Karpas-422 (cell line): ENCODE measurements at regions not wholly inside any gene's neighbourhood (a gene's known extent, or its start where the extent isn't known, plus 50 kb on each side); places are given as distances from the start of the nearest gene placed in this dataset.
"Not testable (repeated sequence)": the region's sequence is repeated elsewhere in the genome, so short reads cannot be mapped to it uniquely, and the experiment has no call there.

Experiments used
- DNase-seq: peaks from one replicate; pipeline ENCODE4 v3.0.0-alpha.2; 2015
- H2AFZ ChIP-seq: fragments of 200-600 bp; sonication (generic); 2 replicates; pipeline ENCODE4 v1.6.1; 2014; ENCODE audit warnings: antibody characterized with exemption, low read length, mixed read lengths
- H3K27ac ChIP-seq: fragments of 200-600 bp; sonication (generic); 2 replicates; pipeline ENCODE4 v1.5.1; 2014; ENCODE audit warnings: mild to moderate bottlenecking, low read length, moderate library complexity
- H3K27me3 ChIP-seq: fragments of 200-600 bp; sonication (generic); 2 replicates; pipeline ENCODE4 v1.6.1; 2014; ENCODE audit warnings: low read length, mixed read lengths
- H3K36me3 ChIP-seq: fragments of 200-600 bp; sonication (generic); 2 replicates; pipeline ENCODE4 v1.6.1; 2014; ENCODE audit warnings: low read length, mixed read lengths; ENCODE audit not compliant: insufficient read depth
- H3K4me1 ChIP-seq: fragments of 200-600 bp; sonication (generic); 2 replicates; pipeline ENCODE4 v1.6.1; 2014; ENCODE audit warnings: mild to moderate bottlenecking, low read length, mixed read lengths
- H3K4me2 ChIP-seq: fragments of 200-600 bp; sonication (generic); 2 replicates; pipeline ENCODE4 v1.6.1; 2014; ENCODE audit warnings: low read length, low read depth, mild to moderate bottlenecking; ENCODE audit not compliant: poor library complexity, severe bottlenecking
- H3K4me3 ChIP-seq: fragments of 200-600 bp; sonication (generic); 2 replicates; pipeline ENCODE4 v1.5.1; 2014; ENCODE audit warnings: mild to moderate bottlenecking, antibody characterized with exemption, low read length, mixed read lengths
- H3K79me2 ChIP-seq: fragments of 200-600 bp; sonication (generic); 2 replicates; pipeline ENCODE4 v1.6.1; 2014; ENCODE audit warnings: mild to moderate bottlenecking, low read length, mixed read lengths
- H3K9ac ChIP-seq: fragments of 200-600 bp; sonication (generic); 2 replicates; pipeline ENCODE4 v1.6.0; 2014; ENCODE audit warnings: low read length
- H3K9me2 ChIP-seq: fragments of 200-600 bp; sonication (generic), shearing (Covaris generic); replicated peaks from 2 replicates; pipeline ENCODE4 v1.6.0; 2014; ENCODE audit warnings: mild to moderate bottlenecking, low read length, moderate library complexity; ENCODE audit not compliant: insufficient read depth
- H3K9me3 ChIP-seq: fragments of 300-700, 200-600 bp; sonication (generic); 2 replicates; pipeline ENCODE4 v1.6.1; 2014; ENCODE audit warnings: low read length, mixed read lengths
- H4K20me1 ChIP-seq: fragments of 200-600 bp; sonication (generic); 2 replicates; pipeline ENCODE4 v1.6.1; 2014; ENCODE audit warnings: mild to moderate bottlenecking, antibody characterized with exemption, low read length, low read depth; ENCODE audit not compliant: insufficient read depth

GRCh38 chr5:85441156-85441555 lies 1056.5 kb upstream of the EDIL3 start:
- H3K4me1 ChIP-seq: no peaks in the 10 kb centered on the region
- no peak overlapping the region for H3K4me3 ChIP-seq
- no peaks in the 10 kb centered on the region for H4K20me1 ChIP-seq
- peaks cover 22% of the 10 kb centered on the region; the same call in 1 of the 2 replicates for H3K9me3 ChIP-seq
- no peaks in the 10 kb centered on the region for H3K9me2 ChIP-seq
- H3K27ac ChIP-seq: no peak overlapping the region
- H2AFZ ChIP-seq: no peak overlapping the region
- H3K79me2 ChIP-seq: no peaks in the 10 kb centered on the region
- H3K36me3 ChIP-seq: no peaks in the 10 kb centered on the region
- no peak overlapping the region for H3K4me2 ChIP-seq
- no peak for DNase-seq
- H3K9ac ChIP-seq: no peak overlapping the region
- H3K27me3 ChIP-seq: no peaks in the 10 kb centered on the region

DNA sequence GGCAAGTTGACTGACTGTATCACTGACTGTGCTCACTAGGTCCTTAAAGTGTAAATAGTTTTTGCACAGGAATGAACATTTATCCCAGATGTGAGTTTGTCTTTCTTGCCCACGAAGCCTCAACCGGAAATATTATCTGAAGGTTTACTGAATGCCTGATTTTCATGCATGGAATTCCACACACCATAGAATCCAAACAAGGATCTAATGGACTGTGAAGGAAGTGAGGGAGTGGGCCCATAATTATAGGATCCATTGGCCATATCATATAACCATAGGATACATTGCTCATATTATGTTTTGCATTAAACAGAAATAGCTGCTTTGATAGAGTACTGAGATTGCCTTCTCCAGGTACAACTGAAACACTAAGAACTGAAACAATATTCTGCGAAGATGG lies 1057.2 kb upstream of the EDIL3 start:
- H3K9me2 ChIP-seq: no peaks in the 10 kb centered on the region
- H4K20me1 ChIP-seq: no peaks in the 10 kb centered on the region
- H3K9me3 ChIP-seq: peaks cover 23% of the 10 kb centered on the region; the same call in 1 of the 2 replicates
- no peak overlapping the region for H3K4me2 ChIP-seq
- no peaks in the 10 kb centered on the region for H3K79me2 ChIP-seq
- H3K36me3 ChIP-seq: no peaks in the 10 kb centered on the region
- H3K27me3 ChIP-seq: no peaks in the 10 kb centered on the region
- DNase-seq: no peak
- no peak overlapping the region for H3K9ac ChIP-seq
- H3K27ac ChIP-seq: no peak overlapping the region
- H3K4me1 ChIP-seq: no peaks in the 10 kb centered on the region
- no peak overlapping the region for H3K4me3 ChIP-seq
- H2AFZ ChIP-seq: no peak overlapping the region

DNA sequence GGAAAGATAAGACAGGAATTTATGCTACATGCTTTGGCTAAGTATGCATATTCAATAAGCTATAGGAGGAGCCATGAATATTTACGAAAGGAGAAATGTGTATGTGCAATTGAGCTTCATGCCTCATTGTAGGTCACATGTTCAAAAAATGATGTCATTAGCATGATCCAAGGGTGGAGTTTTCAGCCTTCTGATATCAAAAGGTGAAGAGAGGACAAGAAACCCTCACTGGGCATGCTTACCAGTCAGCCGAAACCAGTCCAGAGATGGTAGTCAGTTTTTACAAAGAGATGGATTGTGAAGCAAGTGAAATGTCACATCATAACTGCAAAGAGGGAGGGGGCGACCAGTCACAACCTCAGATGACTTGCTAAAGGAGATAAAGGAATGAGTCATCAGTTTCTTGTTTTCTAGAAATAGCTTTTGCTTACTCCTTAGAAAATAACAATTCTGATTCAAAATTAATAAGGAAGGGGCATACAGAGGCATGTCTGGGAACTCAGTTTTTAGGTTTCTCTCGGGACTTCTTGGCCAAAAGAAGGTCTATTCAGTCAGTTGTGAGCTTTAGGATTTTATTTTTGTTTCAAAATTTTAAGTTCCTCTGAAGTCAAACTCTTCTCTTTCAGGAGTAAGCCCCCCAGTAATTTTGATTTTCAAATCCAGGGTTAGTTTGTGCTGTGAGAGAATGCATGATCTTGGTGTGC lies 1067.8 kb upstream of the EDIL3 start:
- Histone ChIP-seq H2AFZ (no peak overlapping the region), H3K27me3 (no peaks in the 10 kb centered on the region), H3K4me1 (no peaks in the 10 kb centered on the region), H3K4me3 (no peak overlapping the region), H3K9me3 (peaks cover 26% of the 10 kb centered on the region), H3K4me2 (no peak overlapping the region), H3K79me2 (no peaks in the 10 kb centered on the region), H3K9me2 (no peaks in the 10 kb centered on the region), H4K20me1 (no peaks in the 10 kb centered on the region), H3K9ac (no peak overlapping the region), H3K27ac (no peak overlapping the region), H3K36me3 (no peaks in the 10 kb centered on the region)
- no peak for DNase-seq

DNA sequence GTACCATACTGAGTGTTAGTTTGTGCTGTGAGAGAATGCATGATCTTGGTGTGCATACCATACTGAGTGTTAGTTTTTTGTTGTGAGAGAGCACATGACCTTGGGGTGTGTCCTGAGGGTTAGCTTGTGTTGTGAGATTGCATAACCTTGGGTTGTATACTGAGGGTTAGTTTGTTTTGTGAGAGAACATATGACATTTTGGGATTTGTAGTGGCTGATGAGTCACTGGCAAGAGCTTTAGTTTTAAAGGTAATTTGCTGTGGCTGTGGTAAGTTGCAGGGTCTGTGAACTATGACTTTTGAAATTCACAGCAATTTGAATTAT lies 1068.3 kb upstream of the EDIL3 start:
- H3K4me2 ChIP-seq: no peak overlapping the region
- peaks cover 21% of the 10 kb centered on the region for H3K9me3 ChIP-seq

DNA sequence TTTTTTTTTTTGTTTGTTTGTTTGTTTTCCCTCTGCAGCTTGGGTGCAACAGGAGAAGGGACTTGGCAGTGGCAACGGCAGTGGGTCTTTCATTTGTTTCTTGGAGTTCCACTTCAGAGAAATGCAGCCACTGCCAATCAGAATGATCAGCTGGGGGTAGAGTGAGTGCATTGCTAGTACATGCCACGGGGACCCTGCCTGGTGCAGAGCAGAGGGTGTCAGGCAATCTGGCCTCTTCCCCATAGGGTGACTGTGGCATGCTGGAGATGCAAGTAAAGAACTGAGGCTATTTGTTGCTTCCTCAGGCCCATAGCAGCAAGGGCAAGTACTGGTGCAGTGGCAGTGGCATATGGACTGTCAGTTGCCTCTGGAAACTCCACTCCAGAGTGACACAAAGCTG lies 1073.6 kb upstream of the EDIL3 start:
- H3K4me3 ChIP-seq: no peak overlapping the region
- no peaks in the 10 kb centered on the region for H3K9me2 ChIP-seq
- no peak overlapping the region for H2AFZ ChIP-seq
- no peaks in the 10 kb centered on the region for H3K4me1 ChIP-seq
- no peak overlapping the region for H3K9ac ChIP-seq
- H3K27ac ChIP-seq: no peak overlapping the region
- no peaks in the 10 kb centered on the region for H3K36me3 ChIP-seq
- no peak for DNase-seq
- H4K20me1 ChIP-seq: no peaks in the 10 kb centered on the region
- peaks cover 16% of the 10 kb centered on the region for H3K9me3 ChIP-seq
- no peaks in the 10 kb centered on the region for H3K79me2 ChIP-seq
- H3K4me2 ChIP-seq: no peak overlapping the region
- H3K27me3 ChIP-seq: no peaks in the 10 kb centered on the region

More for the DNA sequence above, 1068.3 kb upstream of the EDIL3 start:
- H3K4me3 ChIP-seq: no peak overlapping the region
- H3K9ac ChIP-seq: no peak overlapping the region
- H3K27me3 ChIP-seq: no peaks in the 10 kb centered on the region
- H3K9me2 ChIP-seq: no peaks in the 10 kb centered on the region
- no peaks in the 10 kb centered on the region for H4K20me1 ChIP-seq
- no peak for DNase-seq
- no peak overlapping the region for H2AFZ ChIP-seq
- no peaks in the 10 kb centered on the region for H3K36me3 ChIP-seq
- no peaks in the 10 kb centered on the region for H3K4me1 ChIP-seq
- H3K79me2 ChIP-seq: no peaks in the 10 kb centered on the region
- H3K27ac ChIP-seq: no peak overlapping the region

DNA sequence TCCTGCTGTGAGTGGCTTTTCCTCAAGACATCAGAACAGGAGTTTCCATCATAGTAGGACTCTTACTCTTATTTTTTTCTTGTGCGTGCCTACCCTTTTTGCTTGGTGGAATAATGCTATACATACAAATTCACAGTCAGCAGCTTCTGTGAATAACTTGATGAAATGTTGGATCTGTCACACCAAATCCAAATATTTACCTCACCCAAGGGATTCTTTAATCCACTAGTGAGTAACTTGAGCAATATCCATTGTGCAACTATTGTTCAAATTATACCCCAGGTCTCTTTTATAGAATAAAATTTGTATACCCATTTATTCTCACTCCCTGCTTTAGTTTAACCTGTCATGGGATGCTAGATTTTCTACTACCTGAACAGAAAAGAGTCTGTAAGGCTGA lies 1078.3 kb upstream of the EDIL3 start:
- H4K20me1 ChIP-seq: no peaks in the 10 kb centered on the region
- peaks cover 13% of the 10 kb centered on the region for H3K9me3 ChIP-seq
- no peaks in the 10 kb centered on the region for H3K79me2 ChIP-seq
- H3K27ac ChIP-seq: no peak overlapping the region
- H2AFZ ChIP-seq: no peak overlapping the region
- no peaks in the 10 kb centered on the region for H3K36me3 ChIP-seq
- H3K4me2 ChIP-seq: no peak overlapping the region
- no peaks in the 10 kb centered on the region for H3K4me1 ChIP-seq
- no peak for DNase-seq
- no peak overlapping the region for H3K9ac ChIP-seq
- H3K9me2 ChIP-seq: no peaks in the 10 kb centered on the region
- no peaks in the 10 kb centered on the region for H3K27me3 ChIP-seq
- H3K4me3 ChIP-seq: no peak overlapping the region

DNA sequence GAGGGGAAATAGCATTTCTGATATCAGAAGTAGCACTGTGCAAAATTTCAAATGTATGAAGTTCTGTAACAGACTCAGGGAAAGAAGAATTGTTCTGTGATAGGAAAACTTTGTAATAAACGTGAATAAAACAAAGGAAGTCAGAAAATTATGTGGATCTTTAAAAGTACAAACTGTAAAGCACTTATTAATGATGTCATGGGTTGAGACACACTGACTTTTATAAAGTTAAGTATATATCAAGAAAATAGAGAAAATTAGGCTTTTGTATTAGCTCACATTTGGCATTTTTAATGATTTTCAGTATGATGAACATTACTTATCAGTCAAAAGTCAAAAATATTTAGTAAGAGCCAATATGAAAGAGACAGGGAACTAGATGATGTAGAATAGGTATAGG lies 1081.7 kb upstream of the EDIL3 start:
- Histone ChIP-seq H3K4me2 (no peak overlapping the region), H3K4me3 (no peak overlapping the region), H3K9me3 (peaks cover 12% of the 10 kb centered on the region), H3K4me1 (no peaks in the 10 kb centered on the region), H3K27me3 (no peaks in the 10 kb centered on the region), H3K36me3 (no peaks in the 10 kb centered on the region), H3K9me2 (no peaks in the 10 kb centered on the region), H4K20me1 (no peaks in the 10 kb centered on the region), H3K79me2 (no peaks in the 10 kb centered on the region), H3K9ac (no peak overlapping the region), H3K27ac (no peak overlapping the region), H2AFZ (no peak overlapping the region)
- no peak for DNase-seq

DNA sequence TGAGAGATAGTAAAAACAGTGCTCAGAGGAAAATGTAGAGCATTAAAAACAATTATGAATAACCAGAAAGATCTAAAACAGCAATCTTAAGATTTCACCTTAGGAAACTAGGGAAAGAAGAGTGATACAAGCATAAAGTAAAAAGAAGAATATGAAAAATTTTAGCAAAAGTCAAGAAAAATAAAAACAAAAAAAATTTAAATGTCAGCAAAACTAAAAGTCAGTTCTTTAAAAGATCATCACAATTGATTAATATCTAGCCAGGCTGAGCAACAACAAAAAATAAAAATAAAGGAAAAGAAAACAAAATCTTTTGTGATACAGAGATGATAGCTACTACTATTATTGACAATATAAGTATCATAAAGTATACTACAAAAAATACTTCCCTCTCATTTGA lies 1088.1 kb upstream of the EDIL3 start:
- Histone ChIP-seq H3K9me2 (no peaks in the 10 kb centered on the region), H3K4me2 (no peak overlapping the region), H3K4me1 (no peaks in the 10 kb centered on the region), H3K9ac (no peak overlapping the region), H3K27ac (no peak overlapping the region), H3K9me3 (peaks cover 9% of the 10 kb centered on the region), H2AFZ (no peak overlapping the region), H3K4me3 (no peak overlapping the region), H3K36me3 (no peaks in the 10 kb centered on the region), H3K79me2 (no peaks in the 10 kb centered on the region), H4K20me1 (no peaks in the 10 kb centered on the region), H3K27me3 (no peaks in the 10 kb centered on the region)
- no peak for DNase-seq

GRCh38 chr5:85475151-85475550 lies 1090.5 kb upstream of the EDIL3 start:
- not testable (repeated sequence) for H3K4me3 ChIP-seq, H3K9ac ChIP-seq, H3K4me2 ChIP-seq, H3K27ac ChIP-seq, H4K20me1 ChIP-seq, H3K9me3 ChIP-seq, H3K9me2 ChIP-seq, H3K79me2 ChIP-seq, H3K27me3 ChIP-seq, H2AFZ ChIP-seq, H3K36me3 ChIP-seq, H3K4me1 ChIP-seq, DNase-seq
